Activated T-helper 1 cell treated with anti-CD3 and anti-CD28 coated beads, Interleukin-2, amount 50 U/mL, for 16 hours (primary cell): ENCODE measurements at regions not wholly inside any gene's neighbourhood (a gene's known extent, or its start where the extent isn't known, plus 50 kb on each side); places are given as distances from the start of the nearest gene placed in this dataset.
"Not testable (repeated sequence)": the region's sequence is repeated elsewhere in the genome, so short reads cannot be mapped to it uniquely, and the experiment has no call there.

Experiments used
- DNase-seq, 2 donors: peaks; one replicate each; pipeline ENCODE4 v3.0.0-alpha.2; 2020; ENCODE audit warnings: low read depth in 1 of 2, low spot score in 1 of 2

- DNase-seq: no peak
Observed at GRCh38 chr3:178203650-178204049, 332.6 kb upstream of the KCNMB2 start.

- no peak for DNase-seq
Observed at GRCh38 chr3:178205740-178206139, 330.5 kb upstream of the KCNMB2 start.

GRCh38 chr3:178206521-178206920 lies 329.7 kb upstream of the KCNMB2 start:
- DNase-seq: no peak

- not testable (repeated sequence) for DNase-seq
Observed at GRCh38 chr3:178207161-178207560, 329.1 kb upstream of the KCNMB2 start.

GRCh38 chr3:178207627-178208026 lies 328.6 kb upstream of the KCNMB2 start:
- not testable (repeated sequence) for DNase-seq

GRCh38 chr3:178209116-178209515 lies 327.1 kb upstream of the KCNMB2 start:
- not testable (repeated sequence) for DNase-seq

GRCh38 chr3:178209618-178210017 lies 326.6 kb upstream of the KCNMB2 start:
- DNase-seq: not testable (repeated sequence)

GRCh38 chr3:178211086-178211485 lies 325.1 kb upstream of the KCNMB2 start:
- not testable (repeated sequence) for DNase-seq

- no peak for DNase-seq
Observed at GRCh38 chr3:178217479-178217878, 318.8 kb upstream of the KCNMB2 start.

- no peak for DNase-seq
Observed at GRCh38 chr3:178218231-178218630, 318.0 kb upstream of the KCNMB2 start.

- DNase-seq: not testable (repeated sequence)
Observed at GRCh38 chr3:178219661-178220060, 316.6 kb upstream of the KCNMB2 start.

- DNase-seq: no peak
Observed at GRCh38 chr3:178223876-178224275, 312.4 kb upstream of the KCNMB2 start.

GRCh38 chr3:178226094-178226493 lies 310.1 kb upstream of the KCNMB2 start:
- DNase-seq: no peak

GRCh38 chr3:178231645-178232044 lies 304.6 kb upstream of the KCNMB2 start:
- DNase-seq: no peak

- DNase-seq: no peak
Observed at GRCh38 chr3:178233371-178234071, 302.7 kb upstream of the KCNMB2 start.

GRCh38 chr3:178236555-178237277 lies 299.5 kb upstream of the KCNMB2 start:
- DNase-seq: no peak

- no peak for DNase-seq
Observed at GRCh38 chr3:178238179-178238578, 298.1 kb upstream of the KCNMB2 start.

GRCh38 chr3:178244733-178245709 lies 291.2 kb upstream of the KCNMB2 start:
- no peak for DNase-seq

GRCh38 chr3:178246004-178246403 lies 290.2 kb upstream of the KCNMB2 start:
- no peak for DNase-seq

- no peak for DNase-seq
Observed at GRCh38 chr3:178255315-178255714, 280.9 kb upstream of the KCNMB2 start.

- DNase-seq: no peak
Observed at GRCh38 chr3:178257491-178257890, 278.7 kb upstream of the KCNMB2 start.
